ENCODE measurements at regions not wholly inside any gene's neighbourhood (a gene's known extent, or its start where the extent isn't known, plus 50 kb on each side); places are given as distances from the start of the nearest gene placed in this dataset.
"Not testable (repeated sequence)": the region's sequence is repeated elsewhere in the genome, so short reads cannot be mapped to it uniquely, and the experiment has no call there.

- Histone ChIP-seq H3K4me1 (no peaks in the 10 kb centered on the region), H3K4me3 (no peak overlapping the region), H3K9me3 (no peaks in the 10 kb centered on the region), H3K27ac (no peak overlapping the region), H3K27me3 (no peaks in the 10 kb centered on the region), H3K36me3 (no peaks in the 10 kb centered on the region)
- intact Hi-C loops (cut with DNase I; ENCODE audit: low total_unique reads), result no loop called here
- DNase-seq, result no peak
- TF ChIP-seq POLR2A (IDR thresholded peaks at IDR 0.05), result no peak
- TF ChIP-seq CTCF (IDR thresholded peaks at IDR 0.05), result no peak
Observed at GRCh38 chr9:89680547-89681467, 76.0 kb downstream of the GADD45G start.

DNA sequence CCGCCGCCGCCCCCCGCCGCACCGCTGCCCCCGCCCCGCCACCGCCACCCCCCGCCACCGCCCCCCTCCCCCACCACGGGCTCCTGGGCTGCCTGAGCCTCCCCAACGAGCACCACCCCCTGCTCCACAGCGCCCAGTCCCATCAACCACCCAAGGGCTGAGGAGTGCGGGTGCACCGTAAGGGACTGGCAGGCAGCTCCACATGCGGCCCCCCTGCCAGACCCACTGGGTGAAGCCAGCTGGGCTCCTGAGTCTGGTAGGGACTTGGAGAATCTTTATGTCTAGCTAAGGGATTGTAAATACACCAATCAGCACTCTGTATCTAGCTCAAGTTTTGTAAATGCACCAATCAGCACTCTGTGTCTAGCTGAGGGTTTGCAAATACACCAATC, 76.7 kb downstream of the GADD45G start:
- intact Hi-C loops (cut with DNase I; ENCODE audit: low total_unique reads); H3K9me3 ChIP-seq; H3K36me3 ChIP-seq; H3K4me3 ChIP-seq; H3K4me1 ChIP-seq; H3K27me3 ChIP-seq; H3K27ac ChIP-seq; DNase-seq: not testable (repeated sequence)

DNA sequence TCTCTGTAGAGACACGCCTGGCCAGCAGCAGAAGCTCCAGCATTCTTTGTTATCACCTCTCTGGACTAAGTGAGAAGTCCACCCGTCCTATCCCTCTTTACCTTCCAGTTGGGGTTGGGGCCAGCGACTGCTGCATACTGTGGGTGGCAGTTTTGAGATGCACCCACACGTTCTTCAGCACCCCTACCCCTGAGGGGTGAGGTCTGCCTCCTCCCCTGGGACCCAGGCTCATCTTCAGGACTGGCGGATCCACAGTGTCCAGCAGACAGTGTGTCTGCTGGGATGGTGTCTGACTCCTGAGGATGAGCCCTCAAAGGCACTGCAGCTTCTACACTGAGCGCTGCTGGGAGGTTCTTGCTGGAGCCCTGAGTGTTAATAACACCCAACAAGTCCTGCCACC, 78.8 kb downstream of the GADD45G start:
- Histone ChIP-seq H3K4me3 (no peak overlapping the region), H3K4me1 (no peaks in the 10 kb centered on the region), H3K36me3 (no peaks in the 10 kb centered on the region), H3K27me3 (no peaks in the 10 kb centered on the region), H3K9me3 (no peaks in the 10 kb centered on the region), H3K27ac (no peak overlapping the region)
- DNase-seq, result no peak
- intact Hi-C loops (cut with DNase I; ENCODE audit: low total_unique reads), result no loop called here
- no peak for TF ChIP-seq POLR2A (IDR thresholded peaks at IDR 0.05)
- TF ChIP-seq CTCF (IDR thresholded peaks at IDR 0.05), result no peak

DNA sequence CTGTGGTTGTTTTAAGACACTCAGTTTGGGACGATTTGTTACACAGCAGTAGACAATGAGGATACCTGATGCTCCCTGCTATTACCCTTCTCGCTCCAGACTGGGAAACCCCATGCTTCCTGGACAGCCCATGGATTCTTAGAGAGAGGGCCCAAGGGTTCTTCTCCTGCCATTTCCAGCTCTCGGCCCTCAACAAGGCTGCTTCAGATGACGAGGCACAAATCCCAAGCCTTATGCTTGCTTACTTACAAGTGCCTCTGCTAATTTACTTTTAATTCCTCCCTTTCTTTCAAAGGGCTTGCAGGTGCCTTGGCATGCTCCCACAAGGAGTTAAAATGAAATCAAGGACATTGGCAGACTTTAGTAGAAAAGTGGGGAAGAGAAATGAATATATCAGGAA, 79.4 kb downstream of the GADD45G start:
- H3K9me3 ChIP-seq, result no peaks in the 10 kb centered on the region
- H3K27ac ChIP-seq, result no peak overlapping the region
- TF ChIP-seq CTCF (IDR thresholded peaks at IDR 0.05) (no peak), POLR2A (IDR thresholded peaks at IDR 0.05) (no peak)
- intact Hi-C loops (cut with DNase I; ENCODE audit: low total_unique reads), result no loop called here
- H3K4me3 ChIP-seq, result no peak overlapping the region
- no peak for DNase-seq
- H3K36me3 ChIP-seq, result no peaks in the 10 kb centered on the region
- no peaks in the 10 kb centered on the region for H3K4me1 ChIP-seq
- H3K27me3 ChIP-seq, result no peaks in the 10 kb centered on the region

GRCh38 chr9:89684912-89685636, 80.3 kb downstream of the GADD45G start:
- intact Hi-C loops (cut with DNase I; ENCODE audit: low total_unique reads), result no loop called here
- no peak for DNase-seq
- no peaks in the 10 kb centered on the region for H3K9me3 ChIP-seq
- TF ChIP-seq CTCF (IDR thresholded peaks at IDR 0.05) (no peak), POLR2A (IDR thresholded peaks at IDR 0.05) (no peak)
- H3K4me3 ChIP-seq, result no peak overlapping the region
- no peaks in the 10 kb centered on the region for H3K4me1 ChIP-seq
- H3K36me3 ChIP-seq, result no peaks in the 10 kb centered on the region
- no peak overlapping the region for H3K27ac ChIP-seq
- H3K27me3 ChIP-seq, result no peaks in the 10 kb centered on the region
